ENCODE measurements at regions not wholly inside any gene's neighbourhood (a gene's known extent, or its start where the extent isn't known, plus 50 kb on each side); places are given as distances from the start of the nearest gene placed in this dataset.

GRCh38 chr1:60866917-60867531, 215.3 kb upstream of the NFIA start:
- H3K9ac ChIP-seq (ENCODE audit: insufficient read depth, low read length, poor library complexity, severe bottlenecking): peak overlapping the region; percentile 1
- no peak overlapping the region for H3K27ac Mint-ChIP-seq
- peak overlapping the region in 1 of 2 donors; percentile 63 for H3K27ac ChIP-seq (ENCODE audit: low read depth in 1 of 2, low read length in 2 of 2)
- H3K4me1 Mint-ChIP-seq: peaks cover 4% of the 10 kb centered on the region
- H3K27me3 Mint-ChIP-seq (ENCODE audit: low read depth in 3 of 3): peaks cover 0 to 2% (median 2%) of the 10 kb centered on the region in 3 donors
- H3K27me3 ChIP-seq (ENCODE audit: control insufficient read depth in 2 of 2, insufficient read depth in 2 of 2, low read length in 2 of 2): no peaks in the 10 kb centered on the region
- peaks cover 21 to 26% of the 10 kb centered on the region in 2 donors for H3K4me1 ChIP-seq (ENCODE audit: control insufficient read depth in 1 of 2, insufficient read depth in 2 of 2, low read length in 2 of 2)
- H3K36me3 ChIP-seq (replicated peaks in 1 of 2; ENCODE audit: control insufficient read depth in 1 of 2, insufficient read depth in 2 of 2, low read length in 2 of 2): no peaks in the 10 kb centered on the region
- H3K4me3 Mint-ChIP-seq: no peak overlapping the region
- peak overlapping the region in 2 of 3 experiments; percentile 27 to 46 for H3K4me3 ChIP-seq (replicated peaks in 1 of 3; ENCODE audit: low read depth in 2 of 3, low read length in 3 of 3)
- H2AFZ ChIP-seq (ENCODE audit: insufficient read depth, low read depth, low read length, poor library complexity, severe bottlenecking): peak overlapping the region; percentile 32
- no peaks in the 10 kb centered on the region for H3K79me2 ChIP-seq (ENCODE audit: insufficient read depth, low read length)
- WGBS (ENCODE audit: insufficient coverage): no CpG with 5 or more reads among the region's 3 CpGs
- intact Hi-C loops (cut with micrococcal nuclease): loop anchor here in 1 of 2 donors (10.0 kb wide), 1 partner anchor 588 kb away; no protein-coding TSS in a partner anchor
- peak; percentile 50 to 60 (median 55) for DNase-seq
- H3K9me3 ChIP-seq (replicated peaks in 1 of 2; ENCODE audit: control insufficient read depth in 1 of 2, insufficient read depth in 1 of 2, low read length in 2 of 2): no peaks in the 10 kb centered on the region
- H4K20me1 ChIP-seq (ENCODE audit: insufficient read depth, low read length): no peaks in the 10 kb centered on the region
- no peaks in the 10 kb centered on the region for H3K9me3 Mint-ChIP-seq
- H3K4me2 ChIP-seq (replicated peaks; ENCODE audit: extremely low read depth, low read length, poor library complexity, severe bottlenecking): peak overlapping the region; percentile 66
- no peaks in the 10 kb centered on the region for H3K36me3 Mint-ChIP-seq
- TF ChIP-seq CTCF (IDR thresholded peaks at IDR 0.05): no peak

- Histone ChIP-seq H3K4me3 (replicated peaks in 1 of 3; ENCODE audit: low read depth in 2 of 3, low read length in 3 of 3) (peak overlapping the region in 1 of 3 experiments; percentile 46), H3K9me3 (replicated peaks in 1 of 2; ENCODE audit: control insufficient read depth in 1 of 2, insufficient read depth in 1 of 2, low read length in 2 of 2) (no peaks in the 10 kb centered on the region), H3K4me1 (ENCODE audit: control insufficient read depth in 1 of 2, insufficient read depth in 2 of 2, low read length in 2 of 2) (peaks cover 21 to 26% of the 10 kb centered on the region in 2 donors), H3K4me2 (replicated peaks; ENCODE audit: extremely low read depth, low read length, poor library complexity, severe bottlenecking) (peak overlapping the region; percentile 66), H3K27ac (ENCODE audit: low read depth in 1 of 2, low read length in 2 of 2) (peak overlapping the region in 1 of 2 donors; percentile 63), H3K27me3 (ENCODE audit: control insufficient read depth in 2 of 2, insufficient read depth in 2 of 2, low read length in 2 of 2) (no peaks in the 10 kb centered on the region), H4K20me1 (ENCODE audit: insufficient read depth, low read length) (no peaks in the 10 kb centered on the region), H3K36me3 (replicated peaks in 1 of 2; ENCODE audit: control insufficient read depth in 1 of 2, insufficient read depth in 2 of 2, low read length in 2 of 2) (no peaks in the 10 kb centered on the region), H3K9ac (ENCODE audit: insufficient read depth, low read length, poor library complexity, severe bottlenecking) (peak overlapping the region; percentile 1), H2AFZ (ENCODE audit: insufficient read depth, low read depth, low read length, poor library complexity, severe bottlenecking) (peak overlapping the region; percentile 32), H3K79me2 (ENCODE audit: insufficient read depth, low read length) (no peaks in the 10 kb centered on the region)
- WGBS (ENCODE audit: insufficient coverage): 49% methylated on average over 5 of the region's 13 CpGs
- Mint-ChIP-seq H3K27me3 (ENCODE audit: low read depth in 3 of 3) (peaks cover 0 to 2% (median 2%) of the 10 kb centered on the region in 3 donors), H3K36me3 (no peaks in the 10 kb centered on the region), H3K4me3 (no peak overlapping the region), H3K27ac (no peak overlapping the region), H3K9me3 (no peaks in the 10 kb centered on the region), H3K4me1 (peaks cover 4% of the 10 kb centered on the region)
- no peak for TF ChIP-seq CTCF (IDR thresholded peaks at IDR 0.05)
- intact Hi-C loops (cut with micrococcal nuclease): loop anchor here in 1 of 2 donors (10.0 kb wide), 1 partner anchor 588 kb away; no protein-coding TSS in a partner anchor
- DNase-seq: no peak
Observed at GRCh38 chr1:60866226-60866900, 216.0 kb upstream of the NFIA start.
